GM19463 (cell line): ENCODE measurements at regions not wholly inside any gene's neighbourhood (a gene's known extent, or its start where the extent isn't known, plus 50 kb on each side); places are given as distances from the start of the nearest gene placed in this dataset.
"Not testable (repeated sequence)": the region's sequence is repeated elsewhere in the genome, so short reads cannot be mapped to it uniquely, and the experiment has no call there.

Experiments used
- ATAC-seq: cut with Tn5 transposase; IDR thresholded peaks from one replicate; pipeline ENCODE4 v1.9.1; 2021; ENCODE audit warnings: mild to moderate bottlenecking, moderate library complexity; ENCODE audit not compliant: unreplicated experiment

GRCh38 chr2:56606086-56606485 is 422.3 kb downstream of the CCDC85A start:
- not testable (repeated sequence) for ATAC-seq

GRCh38 chr2:56613254-56613653 is 429.5 kb downstream of the CCDC85A start:
- no peak for ATAC-seq

- no peak for ATAC-seq
Measured at GRCh38 chr2:56613920-56614319, 430.1 kb downstream of the CCDC85A start.

- no peak for ATAC-seq
Measured at GRCh38 chr2:56615760-56616159, 432.0 kb downstream of the CCDC85A start.

GRCh38 chr2:56624181-56624580 is 440.4 kb downstream of the CCDC85A start:
- no peak for ATAC-seq

GRCh38 chr2:56626927-56627326 is 443.1 kb downstream of the CCDC85A start:
- no peak for ATAC-seq

- ATAC-seq, result no peak
Measured at GRCh38 chr2:56630286-56630685, 446.5 kb downstream of the CCDC85A start.

GRCh38 chr2:56647997-56648396 is 464.2 kb downstream of the CCDC85A start:
- ATAC-seq, result no peak

- ATAC-seq, result no peak
Measured at GRCh38 chr2:56648802-56649201, 465.0 kb downstream of the CCDC85A start.

- no peak for ATAC-seq
Measured at GRCh38 chr2:56654936-56655335, 471.1 kb downstream of the CCDC85A start.

- ATAC-seq, result no peak
Measured at GRCh38 chr2:56656826-56657225, 473.0 kb downstream of the CCDC85A start.

- no peak for ATAC-seq
Measured at GRCh38 chr2:56666777-56667176, 483.0 kb downstream of the CCDC85A start.

GRCh38 chr2:56671973-56672569 is 488.3 kb downstream of the CCDC85A start:
- no peak for ATAC-seq

- no peak for ATAC-seq
Measured at GRCh38 chr2:56674084-56674483, 490.3 kb downstream of the CCDC85A start.

- no peak for ATAC-seq
Measured at GRCh38 chr2:56676966-56677365, 493.2 kb downstream of the CCDC85A start.

GRCh38 chr2:56680971-56681631 is 497.3 kb downstream of the CCDC85A start:
- no peak for ATAC-seq

- ATAC-seq, result no peak
Measured at GRCh38 chr2:56681659-56682396, 498.0 kb downstream of the CCDC85A start.

- no peak for ATAC-seq
Measured at GRCh38 chr2:56682397-56682760, 498.6 kb downstream of the CCDC85A start.

GRCh38 chr2:56684327-56684726 is 500.5 kb downstream of the CCDC85A start:
- ATAC-seq, result no peak

- ATAC-seq, result no peak
Measured at GRCh38 chr2:56685205-56685604, 501.4 kb downstream of the CCDC85A start.

- no peak for ATAC-seq
Measured at GRCh38 chr2:56687169-56687568, 503.4 kb downstream of the CCDC85A start.

- no peak for ATAC-seq
Measured at GRCh38 chr2:56688661-56689060, 504.9 kb downstream of the CCDC85A start.
